ENCODE measurements at regions not wholly inside any gene's neighbourhood (a gene's known extent, or its start where the extent isn't known, plus 50 kb on each side); places are given as distances from the start of the nearest gene placed in this dataset.

DNA sequence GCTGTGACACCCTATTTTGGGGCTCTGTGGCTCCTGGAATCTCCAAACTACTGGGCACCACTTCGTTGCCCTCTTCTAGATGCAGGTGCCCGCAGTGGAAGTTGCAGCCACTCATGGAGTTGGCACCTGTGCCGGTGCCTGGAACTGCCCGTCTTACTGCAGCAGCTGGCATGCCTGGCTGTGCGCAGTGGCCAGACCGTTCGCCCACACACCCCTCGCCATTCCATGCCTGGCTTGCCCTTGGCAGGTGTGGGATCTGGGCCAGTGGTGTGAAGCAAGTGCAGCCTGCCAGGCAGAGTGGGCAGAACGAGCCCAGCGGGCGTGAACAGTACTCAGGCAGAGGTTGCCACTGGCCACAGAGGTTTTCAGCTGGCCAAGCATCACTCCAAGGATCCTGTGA lies 1286.7 kb downstream of the ROBO1 start:
- Histone ChIP-seq H3K36me3 (ENCODE audit: control insufficient read depth in 1 of 2, insufficient read depth in 2 of 2, low read depth in 1 of 2, low read length in 2 of 2) (no peaks in the 10 kb centered on the region), H2AK5ac (ENCODE audit: low read length, severe bottlenecking) (no peak overlapping the region), H2BK15ac (ENCODE audit: low read depth, poor library complexity, severe bottlenecking) (no peak overlapping the region), H3K79me1 (replicated peaks; ENCODE audit: low read length, poor library complexity, severe bottlenecking) (no peaks in the 10 kb centered on the region), H3K27me3 (ENCODE audit: control insufficient read depth in 1 of 2, insufficient read depth in 1 of 2, low read length in 2 of 2) (no peaks in the 10 kb centered on the region), H3K4me3 (ENCODE audit: insufficient read depth in 1 of 2, low read depth in 1 of 2, low read length in 2 of 2) (no peak overlapping the region), H3K4ac (ENCODE audit: low read depth in 1 of 2, low read length in 2 of 2) (no peak overlapping the region), H4K91ac (ENCODE audit: low read length) (peak overlapping the region; percentile 66), H3K27ac (ENCODE audit: low read length, poor library complexity, severe bottlenecking) (no peak overlapping the region), H3K18ac (ENCODE audit: low read depth in 1 of 2, low read length in 2 of 2) (no peak overlapping the region), H2BK5ac (ENCODE audit: low read depth, low read length, poor library complexity, severe bottlenecking) (no peak overlapping the region), H2BK12ac (ENCODE audit: low read length in 2 of 2) (no peak overlapping the region), H3K23ac (ENCODE audit: low read length in 2 of 2) (no peak overlapping the region), H3K9ac (ENCODE audit: low read length) (no peak overlapping the region), H2AFZ (ENCODE audit: low read depth, low read length) (no peak overlapping the region), H3K9me3 (ENCODE audit: control insufficient read depth, low read length) (no peaks in the 10 kb centered on the region), H2BK120ac (ENCODE audit: low read depth, low read length) (no peak overlapping the region), H3K4me2 (ENCODE audit: low read length, poor library complexity, severe bottlenecking) (no peak overlapping the region), H4K8ac (ENCODE audit: low read length) (no peak overlapping the region), H3K14ac (ENCODE audit: low read length in 2 of 2) (no peak overlapping the region), H3K4me1 (ENCODE audit: control insufficient read depth, insufficient read depth, low read depth, low read length) (no peaks in the 10 kb centered on the region)
- WGBS = 90% methylated on average over 11 of the region's 11 CpGs
- DNase-seq = no peak

DNA sequence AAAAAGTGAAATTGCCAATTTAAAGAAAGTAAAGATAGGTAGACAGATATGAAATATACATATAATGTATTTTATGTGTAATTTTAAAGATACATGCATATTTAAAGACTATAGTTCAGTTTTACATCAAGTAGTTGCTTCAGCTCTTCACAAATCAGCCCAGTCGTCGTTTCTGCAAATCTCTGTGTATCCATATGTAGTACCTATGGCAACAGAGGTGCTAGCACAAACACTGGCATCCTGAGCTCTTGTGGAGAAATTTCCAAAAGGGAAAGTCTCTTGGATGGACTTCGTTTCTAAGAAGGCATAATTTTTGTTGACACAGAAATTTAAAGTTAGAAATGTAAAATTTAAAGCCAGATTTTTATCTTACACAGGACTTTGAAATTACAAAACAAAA lies 1284.7 kb downstream of the ROBO1 start:
- H3K18ac ChIP-seq (ENCODE audit: low read depth in 1 of 2, low read length in 2 of 2) = no peak overlapping the region
- H3K14ac ChIP-seq (ENCODE audit: low read length in 2 of 2) = no peak overlapping the region
- no peaks in the 10 kb centered on the region for H3K36me3 ChIP-seq (ENCODE audit: control insufficient read depth in 1 of 2, insufficient read depth in 2 of 2, low read depth in 1 of 2, low read length in 2 of 2)
- H3K4me3 ChIP-seq (ENCODE audit: insufficient read depth in 1 of 2, low read depth in 1 of 2, low read length in 2 of 2) = no peak overlapping the region
- H4K8ac ChIP-seq (ENCODE audit: low read length) = no peak overlapping the region
- H2BK12ac ChIP-seq (ENCODE audit: low read length in 2 of 2) = no peak overlapping the region
- no peaks in the 10 kb centered on the region for H3K79me1 ChIP-seq (replicated peaks; ENCODE audit: low read length, poor library complexity, severe bottlenecking)
- no peak overlapping the region for H3K4ac ChIP-seq (ENCODE audit: low read depth in 1 of 2, low read length in 2 of 2)
- H3K27me3 ChIP-seq (ENCODE audit: control insufficient read depth in 1 of 2, insufficient read depth in 1 of 2, low read length in 2 of 2) = no peaks in the 10 kb centered on the region
- 64% methylated on average over 2 of the region's 3 CpGs for WGBS
- H3K27ac ChIP-seq (ENCODE audit: low read length, poor library complexity, severe bottlenecking) = no peak overlapping the region
- DNase-seq = no peak
- no peak overlapping the region for H3K9ac ChIP-seq (ENCODE audit: low read length)
- no peak overlapping the region for H3K23ac ChIP-seq (ENCODE audit: low read length in 2 of 2)
- H3K9me3 ChIP-seq (ENCODE audit: control insufficient read depth, low read length) = no peaks in the 10 kb centered on the region
- H4K91ac ChIP-seq (ENCODE audit: low read length) = no peak overlapping the region
- no peaks in the 10 kb centered on the region for H3K4me1 ChIP-seq (ENCODE audit: control insufficient read depth, insufficient read depth, low read depth, low read length)
- H2BK120ac ChIP-seq (ENCODE audit: low read depth, low read length) = no peak overlapping the region
- no peak overlapping the region for H2AK5ac ChIP-seq (ENCODE audit: low read length, severe bottlenecking)
- H2AFZ ChIP-seq (ENCODE audit: low read depth, low read length) = no peak overlapping the region
- no peak overlapping the region for H2BK15ac ChIP-seq (ENCODE audit: low read depth, poor library complexity, severe bottlenecking)
- H3K4me2 ChIP-seq (ENCODE audit: low read length, poor library complexity, severe bottlenecking) = no peak overlapping the region
- H2BK5ac ChIP-seq (ENCODE audit: low read depth, low read length, poor library complexity, severe bottlenecking) = no peak overlapping the region

GRCh38 chr3:78494851-78495250 lies 1272.9 kb downstream of the ROBO1 start:
- Histone ChIP-seq H3K18ac (ENCODE audit: low read depth in 1 of 2, low read length in 2 of 2) (no peak overlapping the region), H4K8ac (ENCODE audit: low read length) (no peak overlapping the region), H3K36me3 (ENCODE audit: control insufficient read depth in 1 of 2, insufficient read depth in 2 of 2, low read depth in 1 of 2, low read length in 2 of 2) (no peaks in the 10 kb centered on the region), H2AFZ (ENCODE audit: low read depth, low read length) (no peak overlapping the region), H3K4me3 (ENCODE audit: insufficient read depth in 1 of 2, low read depth in 1 of 2, low read length in 2 of 2) (no peak overlapping the region), H3K4me2 (ENCODE audit: low read length, poor library complexity, severe bottlenecking) (no peak overlapping the region), H3K4ac (ENCODE audit: low read depth in 1 of 2, low read length in 2 of 2) (no peak overlapping the region), H3K14ac (ENCODE audit: low read length in 2 of 2) (no peak overlapping the region), H3K27ac (ENCODE audit: low read length, poor library complexity, severe bottlenecking) (no peak overlapping the region), H3K9ac (ENCODE audit: low read length) (no peak overlapping the region), H3K4me1 (ENCODE audit: control insufficient read depth, insufficient read depth, low read depth, low read length) (no peaks in the 10 kb centered on the region), H3K27me3 (ENCODE audit: control insufficient read depth in 1 of 2, insufficient read depth in 1 of 2, low read length in 2 of 2) (no peaks in the 10 kb centered on the region), H2BK12ac (ENCODE audit: low read length in 2 of 2) (no peak overlapping the region), H2AK5ac (ENCODE audit: low read length, severe bottlenecking) (no peak overlapping the region), H3K79me1 (replicated peaks; ENCODE audit: low read length, poor library complexity, severe bottlenecking) (no peaks in the 10 kb centered on the region), H3K23ac (ENCODE audit: low read length in 2 of 2) (no peak overlapping the region), H2BK120ac (ENCODE audit: low read depth, low read length) (no peak overlapping the region), H2BK5ac (ENCODE audit: low read depth, low read length, poor library complexity, severe bottlenecking) (no peak overlapping the region), H2BK15ac (ENCODE audit: low read depth, poor library complexity, severe bottlenecking) (no peak overlapping the region), H3K9me3 (ENCODE audit: control insufficient read depth, low read length) (no peaks in the 10 kb centered on the region), H4K91ac (ENCODE audit: low read length) (no peak overlapping the region)
- WGBS = 89% methylated on average over 3 of the region's 3 CpGs
- DNase-seq = no peak

DNA sequence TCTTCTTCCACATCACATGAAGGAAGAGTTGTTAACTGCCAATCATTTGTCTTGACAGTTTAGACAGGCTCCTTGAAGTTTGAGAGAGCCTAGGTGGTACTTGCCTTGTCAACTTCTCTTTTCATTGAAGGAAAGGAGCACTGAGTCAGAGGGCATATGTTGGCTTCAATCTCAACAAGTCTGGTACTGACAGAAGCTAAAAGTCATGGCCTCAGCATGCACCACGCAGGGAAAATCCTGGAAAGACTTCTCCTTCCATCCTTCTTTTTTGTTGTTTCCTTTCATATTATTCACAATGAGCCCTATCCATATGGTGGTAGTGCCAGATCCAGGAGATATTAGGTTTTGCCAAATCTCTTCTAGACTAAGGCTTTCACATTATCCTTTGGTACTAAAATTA lies 1272.5 kb downstream of the ROBO1 start:
- no peaks in the 10 kb centered on the region for H3K79me1 ChIP-seq (replicated peaks; ENCODE audit: low read length, poor library complexity, severe bottlenecking)
- no peak overlapping the region for H4K91ac ChIP-seq (ENCODE audit: low read length)
- H4K8ac ChIP-seq (ENCODE audit: low read length) = no peak overlapping the region
- no peak overlapping the region for H3K14ac ChIP-seq (ENCODE audit: low read length in 2 of 2)
- DNase-seq = no peak
- no peak overlapping the region for H2BK12ac ChIP-seq (ENCODE audit: low read length in 2 of 2)
- H3K9ac ChIP-seq (ENCODE audit: low read length) = no peak overlapping the region
- no peak overlapping the region for H3K27ac ChIP-seq (ENCODE audit: low read length, poor library complexity, severe bottlenecking)
- no peaks in the 10 kb centered on the region for H3K36me3 ChIP-seq (ENCODE audit: control insufficient read depth in 1 of 2, insufficient read depth in 2 of 2, low read depth in 1 of 2, low read length in 2 of 2)
- no peak overlapping the region for H2AK5ac ChIP-seq (ENCODE audit: low read length, severe bottlenecking)
- no peak overlapping the region for H2BK15ac ChIP-seq (ENCODE audit: low read depth, poor library complexity, severe bottlenecking)
- H3K4me2 ChIP-seq (ENCODE audit: low read length, poor library complexity, severe bottlenecking) = no peak overlapping the region
- no peak overlapping the region for H3K4me3 ChIP-seq (ENCODE audit: insufficient read depth in 1 of 2, low read depth in 1 of 2, low read length in 2 of 2)
- H3K18ac ChIP-seq (ENCODE audit: low read depth in 1 of 2, low read length in 2 of 2) = no peak overlapping the region
- WGBS = no CpG with 5 or more reads among the region's 1 CpG
- no peaks in the 10 kb centered on the region for H3K27me3 ChIP-seq (ENCODE audit: control insufficient read depth in 1 of 2, insufficient read depth in 1 of 2, low read length in 2 of 2)
- no peaks in the 10 kb centered on the region for H3K9me3 ChIP-seq (ENCODE audit: control insufficient read depth, low read length)
- no peak overlapping the region for H2BK120ac ChIP-seq (ENCODE audit: low read depth, low read length)
- H2AFZ ChIP-seq (ENCODE audit: low read depth, low read length) = no peak overlapping the region
- no peaks in the 10 kb centered on the region for H3K4me1 ChIP-seq (ENCODE audit: control insufficient read depth, insufficient read depth, low read depth, low read length)
- no peak overlapping the region for H3K4ac ChIP-seq (ENCODE audit: low read depth in 1 of 2, low read length in 2 of 2)
- H2BK5ac ChIP-seq (ENCODE audit: low read depth, low read length, poor library complexity, severe bottlenecking) = no peak overlapping the region
- no peak overlapping the region for H3K23ac ChIP-seq (ENCODE audit: low read length in 2 of 2)
